Caco-2 (cell line): ENCODE measurements at regions not wholly inside any gene's neighbourhood (a gene's known extent, or its start where the extent isn't known, plus 50 kb on each side); places are given as distances from the start of the nearest gene placed in this dataset.

Experiments used
- BruUV-seq: library from RNA; stranded (reverse); fragments of 400-500 nt; replicated peaks from 2 replicates; lab custom pipeline; 2021; lab: Mats Ljungman, UMichigan
- CTCF ChIA-PET: fragments of 300-600 bp; sonication (Branson Sonifier 250); formaldehyde crosslinking; loops from one replicate; lab custom pipeline; 2022; ENCODE audit warnings: antibody characterized with exemption; lab: Charles Lee
- POLR2A ChIA-PET: fragments of 300-600 bp; sonication (Branson Sonifier 250); formaldehyde crosslinking; loops from one replicate; lab custom pipeline; 2022; ENCODE audit warnings: antibody characterized with exemption; lab: Charles Lee
- DNase-seq, 2 experiments: peaks; one replicate each; pipeline versions ENCODE4 v3.0.0 to v3.0.0-alpha.2; 2020 to 2022
- H3K27me3 ChIP-seq: replicated peaks from 2 replicates; pipeline ENCODE4 v1.6.0; 2011; ENCODE audit warnings: low read length; ENCODE audit not compliant: control insufficient read depth, insufficient read depth
- H3K36me3 ChIP-seq: 2 replicates; pipeline ENCODE4 v1.5.1; 2011; ENCODE audit warnings: low read length; ENCODE audit not compliant: control insufficient read depth, insufficient read depth
- H3K4me1 ChIP-seq: fragments of 250-450 bp; sonication (Bioruptor Pico); 2 replicates; pipeline ENCODE4 v1.5.1; 2020; ENCODE audit warnings: mild to moderate bottlenecking
- H3K4me3 ChIP-seq: 2 replicates; pipeline ENCODE4 v1.5.1; 2011; ENCODE audit warnings: low read depth, mild to moderate bottlenecking, control low read depth, low read length
- H3K9me3 ChIP-seq: fragments of 250-450 bp; sonication (Bioruptor Pico); 2 replicates; pipeline ENCODE4 v1.5.1; 2020; ENCODE audit warnings: mild to moderate bottlenecking, moderate library complexity
- H3K27ac Mint-ChIP-seq: one replicate; pipeline ENCODE4 v1.8.0; 2022; ENCODE audit warnings: mixed read lengths; ENCODE audit not compliant: unreplicated experiment
- H3K27me3 Mint-ChIP-seq: one replicate; pipeline ENCODE4 v1.8.0; 2022; ENCODE audit warnings: mixed read lengths; ENCODE audit not compliant: insufficient read depth, unreplicated experiment
- H3K36me3 Mint-ChIP-seq: one replicate; pipeline ENCODE4 v1.8.0; 2022; ENCODE audit warnings: mild to moderate bottlenecking, mixed read lengths; ENCODE audit not compliant: insufficient read depth, unreplicated experiment
- H3K4me1 Mint-ChIP-seq: one replicate; pipeline ENCODE4 v1.8.0; 2022; ENCODE audit warnings: low read depth, mixed read lengths; ENCODE audit not compliant: unreplicated experiment
- H3K4me3 Mint-ChIP-seq: one replicate; pipeline ENCODE4 v1.8.0; 2022; ENCODE audit warnings: mild to moderate bottlenecking, moderate library complexity, mixed read lengths; ENCODE audit not compliant: unreplicated experiment
- H3K9me3 Mint-ChIP-seq: one replicate; pipeline ENCODE4 v1.8.0; 2022; ENCODE audit warnings: mixed read lengths; ENCODE audit not compliant: unreplicated experiment
- CTCF ChIP-seq, 2 experiments: fragments of 200-600 bp in 1 of 2; IDR thresholded peaks; 1 replicate in 1 of 2; 2 replicates in 1 of 2; pipeline versions ENCODE4 v1.5.1 to v1.8.0; 2011 to 2022; ENCODE audit warnings: antibody characterized with exemption in 1 of 2, control low read depth in 1 of 2, inconsistent platforms in 1 of 2, low read depth in 1 of 2, low read length in 1 of 2, mild to moderate bottlenecking in 1 of 2, moderate library complexity in 1 of 2; ENCODE audit not compliant: insufficient read depth in 1 of 2, severe bottlenecking in 1 of 2, unreplicated experiment in 1 of 2
- intact Hi-C: fragments of 100-400 bp; cut with micrococcal nuclease; formaldehyde crosslinking; loops from one replicate; pipeline ENCODE4 v1.10.0; 2022; ENCODE audit not compliant: unreplicated experiment

- Histone ChIP-seq H3K4me1 (no peaks in the 10 kb centered on the region), H3K36me3 (no peaks in the 10 kb centered on the region), H3K27me3 (no peaks in the 10 kb centered on the region), H3K4me3 (no peak overlapping the region), H3K9me3 (peaks cover 9% of the 10 kb centered on the region; the same call in 1 of the 2 replicates)
- ChIA-PET CTCF (no interaction called here), POLR2A (no interaction called here)
- Mint-ChIP-seq H3K27ac (no peak overlapping the region), H3K4me3 (no peak overlapping the region), H3K36me3 (no peaks in the 10 kb centered on the region), H3K27me3 (peaks cover 3% of the 10 kb centered on the region), H3K9me3 (peaks cover 13% of the 10 kb centered on the region), H3K4me1 (no peaks in the 10 kb centered on the region)
- no peak for DNase-seq
- TF ChIP-seq CTCF (IDR thresholded peaks at IDR 0.05; ENCODE audit: insufficient read depth in 1 of 2, low read depth in 1 of 2, low read length in 1 of 2, severe bottlenecking in 1 of 2, unreplicated experiment in 1 of 2) = no peak
- BruUV-seq = no TSS peak
- intact Hi-C loops = no loop called here
Measured at GRCh38 chr7:24152356-24152755, 131.6 kb upstream of the NPY start.

GRCh38 chr7:24152877-24153472 lies 131.0 kb upstream of the NPY start:
- peaks cover 13% of the 10 kb centered on the region for H3K9me3 Mint-ChIP-seq
- Histone ChIP-seq H3K9me3 (peaks cover 9% of the 10 kb centered on the region; the same call in 1 of the 2 replicates), H3K4me3 (no peak overlapping the region), H3K36me3 (no peaks in the 10 kb centered on the region), H3K27me3 (no peaks in the 10 kb centered on the region), H3K4me1 (no peaks in the 10 kb centered on the region)
- H3K36me3 Mint-ChIP-seq = no peaks in the 10 kb centered on the region
- no peak overlapping the region for H3K27ac Mint-ChIP-seq
- ChIA-PET CTCF (no interaction called here), POLR2A (no interaction called here)
- no peak for DNase-seq
- H3K4me3 Mint-ChIP-seq = no peak overlapping the region
- no peaks in the 10 kb centered on the region for H3K4me1 Mint-ChIP-seq
- no TSS peak for BruUV-seq
- intact Hi-C loops = no loop called here
- peaks cover under 1% of the 10 kb centered on the region for H3K27me3 Mint-ChIP-seq
- no peak for TF ChIP-seq CTCF (IDR thresholded peaks at IDR 0.05; ENCODE audit: insufficient read depth in 1 of 2, low read depth in 1 of 2, low read length in 1 of 2, severe bottlenecking in 1 of 2, unreplicated experiment in 1 of 2)

- H3K4me1 Mint-ChIP-seq = no peaks in the 10 kb centered on the region
- BruUV-seq = no TSS peak
- intact Hi-C loops = no loop called here
- DNase-seq = no peak
- ChIA-PET CTCF (no interaction called here), POLR2A (no interaction called here)
- H3K4me3 ChIP-seq = no peak overlapping the region
- H3K27ac Mint-ChIP-seq = no peak overlapping the region
- H3K27me3 ChIP-seq = no peaks in the 10 kb centered on the region
- no peaks in the 10 kb centered on the region for H3K4me1 ChIP-seq
- TF ChIP-seq CTCF (IDR thresholded peaks at IDR 0.05; ENCODE audit: insufficient read depth in 1 of 2, low read depth in 1 of 2, low read length in 1 of 2, severe bottlenecking in 1 of 2, unreplicated experiment in 1 of 2) = no peak
- H3K9me3 ChIP-seq = no peaks in the 10 kb centered on the region
- H3K36me3 Mint-ChIP-seq = no peaks in the 10 kb centered on the region
- no peaks in the 10 kb centered on the region for H3K36me3 ChIP-seq
- H3K27me3 Mint-ChIP-seq = no peaks in the 10 kb centered on the region
- H3K4me3 Mint-ChIP-seq = no peak overlapping the region
- H3K9me3 Mint-ChIP-seq = peaks cover 3% of the 10 kb centered on the region
Measured at GRCh38 chr7:24157666-24158065, 126.3 kb upstream of the NPY start.
